Immature natural killer cell (primary cell): ENCODE measurements at regions not wholly inside any gene's neighbourhood (a gene's known extent, or its start where the extent isn't known, plus 50 kb on each side); places are given as distances from the start of the nearest gene placed in this dataset.
A peak's percentile ranks its signal among the peaks of the same experiment; 100 is the strongest.

Source experiments
- DNase-seq, 3 donors: peaks; one replicate each; pipeline ENCODE4 v3.0.0; 2022; ENCODE audit warnings: mixed read lengths in 1 of 3
- H3K27ac Mint-ChIP-seq, 6 donors: one replicate each; pipeline ENCODE4 v1.8.0; 2020; ENCODE audit warnings: mixed read lengths in 6 of 6, mild to moderate bottlenecking in 5 of 6, inconsistent platforms in 4 of 6, moderate library complexity in 3 of 6
- H3K27me3 Mint-ChIP-seq, 3 donors: one replicate each; pipeline ENCODE4 v1.8.0; 2020 to 2021; ENCODE audit warnings: low read depth in 3 of 3, mild to moderate bottlenecking in 3 of 3, mixed read lengths in 3 of 3, moderate library complexity in 3 of 3, inconsistent platforms in 1 of 3
- H3K36me3 Mint-ChIP-seq, 3 donors: one replicate each; pipeline ENCODE4 v1.8.0; 2020; ENCODE audit warnings: mixed read lengths in 3 of 3, inconsistent platforms in 2 of 3, mild to moderate bottlenecking in 2 of 3
- H3K4me1 Mint-ChIP-seq, 2 donors: one replicate each; pipeline ENCODE4 v1.8.0; 2020; ENCODE audit warnings: inconsistent platforms in 2 of 2, mild to moderate bottlenecking in 2 of 2, mixed read lengths in 2 of 2, moderate library complexity in 1 of 2
- H3K4me3 Mint-ChIP-seq, 5 donors: one replicate each; pipeline ENCODE4 v1.8.0; 2020; ENCODE audit warnings: mild to moderate bottlenecking in 5 of 5, mixed read lengths in 5 of 5, inconsistent platforms in 3 of 5, moderate library complexity in 3 of 5
- H3K9me3 Mint-ChIP-seq, 6 donors: one replicate each; pipeline ENCODE4 v1.8.0; 2020; ENCODE audit warnings: mild to moderate bottlenecking in 6 of 6, mixed read lengths in 6 of 6, inconsistent platforms in 4 of 6, moderate library complexity in 3 of 6

- H3K9me3 Mint-ChIP-seq = no peaks in the 10 kb centered on the region
- H3K4me3 Mint-ChIP-seq = no peak overlapping the region
- peaks cover 3 to 5% (median 5%) of the 10 kb centered on the region in 3 donors for H3K27me3 Mint-ChIP-seq
- H3K27ac Mint-ChIP-seq = no peak overlapping the region
- peaks cover 8 to 14% of the 10 kb centered on the region in 2 donors for H3K4me1 Mint-ChIP-seq
- H3K36me3 Mint-ChIP-seq = no peaks in the 10 kb centered on the region
- DNase-seq = no peak
These were observed 72.6 kb upstream of the DUSP22 start for GRCh38 chr6:219641-220198.

DNA sequence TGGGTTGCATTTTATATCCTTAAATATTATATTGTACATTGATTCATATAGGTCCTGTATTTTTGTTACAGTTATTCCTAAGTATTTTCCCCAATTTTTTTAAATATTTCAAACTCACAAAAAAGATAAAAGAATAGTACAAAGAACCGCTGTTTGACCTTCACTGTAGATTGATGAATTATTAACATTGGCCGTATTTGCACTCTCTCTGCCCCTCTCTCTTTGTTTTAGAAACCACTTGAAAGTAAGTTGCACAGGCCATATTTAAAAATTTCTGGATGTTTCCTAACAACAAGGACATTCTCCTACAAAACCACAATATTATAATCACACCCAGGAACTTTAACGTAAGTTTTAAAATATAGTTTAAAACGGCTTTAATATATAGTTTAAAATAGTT, 72.0 kb upstream of the DUSP22 start:
- H3K27ac Mint-ChIP-seq = peak overlapping the region in 1 of 6 donors; percentile 61
- H3K4me3 Mint-ChIP-seq = no peak overlapping the region
- DNase-seq = no peak
- H3K27me3 Mint-ChIP-seq = peaks cover 3 to 5% (median 4%) of the 10 kb centered on the region in 3 donors
- peaks cover 12 to 18% of the 10 kb centered on the region in 2 donors for H3K4me1 Mint-ChIP-seq
- H3K9me3 Mint-ChIP-seq = no peaks in the 10 kb centered on the region
- no peaks in the 10 kb centered on the region for H3K36me3 Mint-ChIP-seq

DNA sequence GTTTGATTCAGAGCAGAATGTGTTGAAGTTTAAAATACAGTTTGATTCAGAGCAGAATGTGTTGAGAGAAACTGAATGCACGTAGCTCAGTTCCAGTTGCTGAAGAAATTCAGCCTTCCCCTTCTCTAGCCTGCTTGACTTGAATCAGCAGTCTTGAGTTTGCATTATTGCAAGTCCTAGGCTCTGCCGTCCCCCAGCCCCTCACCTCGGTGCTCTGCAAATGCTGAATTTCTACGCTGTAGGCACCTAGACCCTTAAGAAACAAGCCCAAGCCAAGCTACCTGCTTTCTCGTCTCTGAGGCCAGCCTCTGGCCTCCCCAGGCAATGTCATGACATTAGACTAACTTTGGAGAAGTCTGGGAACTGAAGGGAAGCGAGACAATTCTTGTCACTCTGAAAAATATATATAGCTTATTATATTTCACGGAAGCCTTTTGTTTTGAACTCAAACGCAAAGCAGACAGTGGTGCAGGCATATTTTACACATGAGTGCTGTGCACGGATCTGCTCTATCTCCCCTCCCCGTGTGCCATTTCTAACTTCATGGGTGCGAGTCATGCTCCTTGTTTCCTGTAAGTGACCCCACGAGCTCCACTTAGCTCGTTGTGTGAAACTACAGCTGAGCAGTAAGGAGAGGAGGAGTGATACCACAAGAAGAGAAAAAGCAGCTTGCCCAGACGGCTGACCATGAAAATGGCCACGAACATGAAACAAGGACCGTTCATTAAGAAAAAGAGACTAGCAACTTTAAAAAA, 71.4 kb upstream of the DUSP22 start:
- Mint-ChIP-seq H3K27me3 (peaks cover 3 to 5% (median 4%) of the 10 kb centered on the region in 3 donors), H3K4me3 (peak overlapping the region in 1 of 5 donors; percentile 8), H3K36me3 (no peaks in the 10 kb centered on the region), H3K27ac (peak overlapping the region in 1 of 6 donors; percentile 60), H3K4me1 (peaks cover 8 to 16% of the 10 kb centered on the region in 2 donors), H3K9me3 (no peaks in the 10 kb centered on the region)
- DNase-seq = no peak

DNA sequence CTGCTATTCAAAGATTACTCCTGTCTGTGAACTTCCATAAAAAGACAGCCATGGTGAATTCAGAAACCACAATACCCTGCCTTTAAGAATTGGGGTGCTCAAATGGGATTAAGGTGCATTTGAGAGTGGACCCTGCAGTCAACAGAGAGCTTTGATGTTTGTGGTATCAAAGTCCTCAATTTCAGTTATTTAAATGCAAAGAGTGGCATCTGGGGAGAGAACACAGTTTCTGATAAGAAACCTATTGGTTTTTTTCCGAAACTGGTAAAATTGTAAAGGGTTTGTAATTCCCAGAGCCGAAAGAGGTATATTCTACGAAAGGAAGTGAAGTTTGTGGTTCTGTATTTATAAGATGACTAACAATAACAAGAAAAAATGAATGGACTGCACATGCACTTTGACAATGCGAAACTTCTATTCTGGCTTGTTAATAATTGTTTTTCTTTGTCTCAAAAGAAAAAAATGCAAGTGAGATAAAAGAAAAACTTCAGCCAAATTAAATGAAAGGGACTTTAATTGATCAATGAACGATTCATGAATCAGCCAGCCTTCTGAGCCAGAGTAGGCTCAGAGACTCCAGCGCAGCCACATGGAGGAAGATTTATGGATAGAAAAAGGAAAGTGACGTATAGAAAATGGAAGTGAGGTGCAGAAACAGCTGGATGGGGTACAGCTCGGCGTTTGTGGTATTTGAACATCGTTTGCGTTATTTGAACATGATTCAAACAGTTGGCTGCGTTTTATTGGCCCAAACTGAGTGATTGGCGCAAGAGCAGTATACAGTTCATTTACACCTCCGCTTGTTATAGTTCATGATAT, 70.5 kb upstream of the DUSP22 start:
- DNase-seq = no peak
- Mint-ChIP-seq H3K9me3 (no peaks in the 10 kb centered on the region), H3K27ac (peak overlapping the region in 1 of 6 donors; percentile 60), H3K36me3 (no peaks in the 10 kb centered on the region), H3K4me3 (peak overlapping the region in 1 of 5 donors; percentile 25), H3K4me1 (peaks cover 6 to 14% of the 10 kb centered on the region in 2 donors), H3K27me3 (peaks cover 3 to 5% (median 3%) of the 10 kb centered on the region in 3 donors)

DNA sequence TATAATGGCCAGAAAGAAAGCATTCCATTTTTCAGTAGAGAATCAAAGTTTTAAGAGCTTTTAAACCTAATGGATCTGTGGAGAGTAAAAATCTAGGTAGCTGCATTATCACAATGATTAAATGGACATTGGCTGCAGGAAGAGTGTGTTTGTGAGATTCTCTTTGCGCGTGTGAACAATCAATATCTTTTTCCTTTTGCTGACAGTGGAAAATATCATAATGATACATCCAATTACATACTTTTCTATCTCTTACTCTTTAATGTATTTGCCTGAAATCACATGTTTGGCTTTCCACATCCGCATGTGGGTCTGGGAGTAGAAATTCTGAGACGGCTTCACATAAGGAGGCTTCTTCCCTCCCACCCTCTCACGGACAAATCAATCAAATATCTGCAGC, 69.8 kb upstream of the DUSP22 start:
- Mint-ChIP-seq H3K4me1 (peaks cover 6 to 14% of the 10 kb centered on the region in 2 donors), H3K9me3 (no peaks in the 10 kb centered on the region), H3K36me3 (no peaks in the 10 kb centered on the region), H3K4me3 (no peak overlapping the region), H3K27ac (no peak overlapping the region), H3K27me3 (peaks cover 3 to 4% (median 3%) of the 10 kb centered on the region in 3 donors)
- DNase-seq = no peak

DNA sequence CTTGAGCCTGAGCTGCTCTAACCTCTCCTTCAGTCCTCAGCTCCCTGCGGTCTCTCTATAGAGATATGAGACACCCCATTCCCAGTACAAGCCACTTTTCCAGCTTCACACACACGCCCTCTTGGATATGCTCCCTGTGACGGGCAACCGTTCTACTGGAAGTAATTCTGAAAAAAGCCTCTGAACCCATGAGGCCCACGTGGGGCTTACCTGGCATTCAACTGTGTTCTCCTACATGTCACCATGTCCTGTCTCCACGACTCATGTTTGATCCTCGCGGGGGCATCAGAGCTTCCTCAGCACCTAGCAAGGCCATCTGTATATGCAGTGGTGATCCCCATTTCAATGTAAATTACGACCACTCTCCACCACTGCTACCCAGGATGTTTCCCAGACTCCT, 69.2 kb upstream of the DUSP22 start:
- no peak overlapping the region for H3K27ac Mint-ChIP-seq
- H3K27me3 Mint-ChIP-seq = peaks cover 3 to 4% (median 4%) of the 10 kb centered on the region in 3 donors
- H3K4me1 Mint-ChIP-seq = peaks cover 6 to 14% of the 10 kb centered on the region in 2 donors
- no peak for DNase-seq
- H3K4me3 Mint-ChIP-seq = no peak overlapping the region
- no peaks in the 10 kb centered on the region for H3K9me3 Mint-ChIP-seq
- H3K36me3 Mint-ChIP-seq = no peaks in the 10 kb centered on the region

DNA sequence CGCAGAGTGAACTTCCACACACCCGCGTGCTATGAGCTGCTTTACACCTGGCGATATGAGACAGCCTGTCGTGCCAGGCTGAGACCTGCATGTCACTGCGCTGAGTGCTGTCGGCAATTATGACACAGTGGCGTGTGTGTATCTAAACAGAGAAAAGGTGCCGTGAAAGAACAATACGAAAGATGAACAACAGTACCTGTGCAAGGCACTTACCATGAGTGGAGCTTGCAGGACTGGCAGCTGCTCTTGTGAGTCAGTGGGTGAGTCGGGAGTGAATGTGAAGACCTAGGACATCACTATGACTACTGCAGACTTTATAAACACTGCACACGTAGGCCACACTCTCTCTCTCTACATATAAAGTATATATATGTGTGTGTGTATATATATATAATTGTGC, 68.5 kb upstream of the DUSP22 start:
- no peak for DNase-seq
- peaks cover 3 to 4% (median 3%) of the 10 kb centered on the region in 3 donors for H3K27me3 Mint-ChIP-seq
- H3K27ac Mint-ChIP-seq = peak overlapping the region in 1 of 6 donors; percentile 51
- no peaks in the 10 kb centered on the region for H3K36me3 Mint-ChIP-seq
- H3K9me3 Mint-ChIP-seq = no peaks in the 10 kb centered on the region
- H3K4me1 Mint-ChIP-seq = peaks cover 6 to 14% of the 10 kb centered on the region in 2 donors
- no peak overlapping the region for H3K4me3 Mint-ChIP-seq

- Mint-ChIP-seq H3K4me1 (peaks cover 6 to 14% of the 10 kb centered on the region in 2 donors), H3K4me3 (peak overlapping the region in 1 of 5 donors; percentile 4), H3K36me3 (no peaks in the 10 kb centered on the region), H3K27ac (peak overlapping the region in 1 of 6 donors; percentile 35), H3K9me3 (no peaks in the 10 kb centered on the region), H3K27me3 (peaks cover 2 to 4% (median 3%) of the 10 kb centered on the region in 3 donors)
- no peak for DNase-seq
These were observed 67.9 kb upstream of the DUSP22 start for GRCh38 chr6:224350-224749.

DNA sequence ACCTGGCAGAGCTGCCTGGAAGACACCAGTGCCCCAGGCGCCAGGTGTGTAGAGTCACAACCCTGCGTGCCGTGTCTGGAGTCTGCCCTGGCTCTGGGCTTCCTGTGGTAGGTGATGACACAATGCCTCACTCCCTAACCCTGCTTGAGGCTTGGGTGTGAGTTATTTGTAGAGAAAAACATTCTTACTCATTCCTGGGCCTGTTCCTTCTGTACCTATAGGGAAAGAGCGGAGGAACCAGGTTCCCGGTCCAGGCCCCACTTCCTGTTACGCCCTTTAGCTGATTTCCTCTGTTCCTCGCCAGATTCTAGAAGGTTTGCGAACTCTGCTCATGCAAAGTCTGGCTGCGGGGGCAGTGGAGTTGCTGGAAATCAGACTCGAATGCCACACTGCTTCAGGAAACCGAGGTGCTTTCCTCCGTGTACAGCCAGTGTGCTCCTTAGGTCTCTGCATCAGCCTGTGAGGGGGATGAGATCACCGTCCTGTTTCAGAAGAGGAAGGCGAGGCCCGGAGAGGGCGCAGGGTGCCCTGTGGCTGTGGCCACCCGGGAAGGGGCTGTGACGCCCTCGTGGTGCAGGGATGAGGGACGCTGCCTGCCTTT, 67.1 kb upstream of the DUSP22 start:
- peaks cover 6 to 14% of the 10 kb centered on the region in 2 donors for H3K4me1 Mint-ChIP-seq
- no peaks in the 10 kb centered on the region for H3K36me3 Mint-ChIP-seq
- peak overlapping the region in 3 of 6 donors; percentile 60 to 80 (median 62) for H3K27ac Mint-ChIP-seq
- H3K27me3 Mint-ChIP-seq = peaks cover 3 to 5% (median 4%) of the 10 kb centered on the region in 3 donors
- no peaks in the 10 kb centered on the region for H3K9me3 Mint-ChIP-seq
- peak in 1 of 3 donors; percentile 41 for DNase-seq
- H3K4me3 Mint-ChIP-seq = peak overlapping the region; percentile 47 to 82 (median 63)

- H3K36me3 Mint-ChIP-seq = no peaks in the 10 kb centered on the region
- peak in 1 of 3 donors; percentile 22 for DNase-seq
- H3K4me1 Mint-ChIP-seq = peaks cover 6 to 14% of the 10 kb centered on the region in 2 donors
- H3K4me3 Mint-ChIP-seq = peak overlapping the region in 2 of 5 donors; percentile 6 to 82
- peaks cover 0 to 5% (median 4%) of the 10 kb centered on the region in 3 donors for H3K27me3 Mint-ChIP-seq
- no peaks in the 10 kb centered on the region for H3K9me3 Mint-ChIP-seq
- H3K27ac Mint-ChIP-seq = peak overlapping the region in 3 of 6 donors; percentile 60 to 80 (median 62)
These were observed 66.4 kb upstream of the DUSP22 start for GRCh38 chr6:225907-226306.

DNA sequence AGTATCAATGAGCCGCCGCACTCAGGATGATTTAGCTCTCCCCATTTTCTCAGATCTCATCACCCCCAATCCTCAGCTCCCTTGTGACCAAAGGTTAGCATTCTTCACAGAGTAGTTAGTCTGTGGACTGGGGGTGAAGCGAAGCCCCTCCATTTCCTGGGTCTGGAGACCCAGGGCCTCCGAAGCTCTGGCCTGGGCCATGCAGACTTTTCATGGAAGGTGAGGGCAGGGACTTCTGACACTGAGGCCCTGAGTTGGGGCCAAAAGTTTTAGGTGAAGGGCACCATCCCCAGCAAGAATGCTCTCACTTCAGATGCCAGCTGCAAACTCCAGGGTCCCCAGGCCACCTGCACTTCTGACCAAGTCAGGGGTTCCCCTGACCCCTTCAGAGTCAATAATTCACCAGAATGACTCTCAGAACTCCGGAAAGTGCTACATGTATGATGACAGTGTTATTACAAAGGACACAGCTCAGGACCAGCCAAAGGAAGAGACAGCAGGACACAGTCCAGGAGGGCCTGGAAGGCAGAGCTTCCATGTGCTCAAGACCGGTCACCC, 65.7 kb upstream of the DUSP22 start:
- Mint-ChIP-seq H3K27ac (peak overlapping the region in 2 of 6 donors; percentile 27 to 80), H3K27me3 (peaks cover 0 to 5% (median 4%) of the 10 kb centered on the region in 3 donors), H3K9me3 (no peaks in the 10 kb centered on the region), H3K4me3 (peak overlapping the region in 1 of 5 donors; percentile 7), H3K36me3 (no peaks in the 10 kb centered on the region), H3K4me1 (peaks cover 6 to 14% of the 10 kb centered on the region in 2 donors)
- no peak for DNase-seq

GRCh38 chr6:227074-227782, 65.1 kb upstream of the DUSP22 start:
- Mint-ChIP-seq H3K4me1 (peaks cover 6 to 14% of the 10 kb centered on the region in 2 donors), H3K27me3 (peaks cover 0 to 5% (median 4%) of the 10 kb centered on the region in 3 donors), H3K4me3 (no peak overlapping the region), H3K36me3 (no peaks in the 10 kb centered on the region), H3K27ac (peak overlapping the region in 1 of 6 donors; percentile 27), H3K9me3 (no peaks in the 10 kb centered on the region)
- DNase-seq = no peak
